ENCODE measurements at regions not wholly inside any gene's neighbourhood (a gene's known extent, or its start where the extent isn't known, plus 50 kb on each side); places are given as distances from the start of the nearest gene placed in this dataset.

DNA sequence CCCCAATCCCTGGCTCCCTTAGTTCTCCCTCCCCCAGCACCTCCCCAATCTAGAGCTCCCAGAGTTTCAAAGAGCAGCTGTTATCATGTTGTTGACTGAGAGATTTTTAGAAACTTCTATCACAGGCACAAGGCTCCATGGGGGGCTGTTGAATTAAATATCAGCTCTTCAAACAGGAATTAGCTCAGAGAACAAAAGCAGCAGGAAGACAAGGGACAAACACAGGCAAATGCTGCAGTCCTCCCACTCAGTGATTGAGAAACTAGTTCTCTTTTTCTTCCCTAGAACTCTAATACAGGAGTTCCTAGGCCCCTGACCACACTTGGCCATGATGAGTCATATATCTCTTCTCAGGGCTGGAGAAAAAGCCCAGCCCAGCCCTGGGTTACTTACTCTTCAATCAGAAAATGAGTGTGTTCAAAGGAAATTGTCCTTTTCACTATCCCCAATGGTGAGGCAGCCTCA lies 262.1 kb downstream of the IGSF11 start:
- in situ Hi-C loops (cut with MboI; ENCODE audit: low pct_ligation_motif_present in 1 of 4, low pct_unique_long_range_greater_than_20kb in 1 of 4, low sequenced_read_pairs in 3 of 4) (no loop called here), intact Hi-C loops (cut with DNase I; ENCODE audit: low total_unique reads) (no loop called here)
- Histone ChIP-seq H3K36me3 (no peaks in the 10 kb centered on the region), H3K27me3 (no peaks in the 10 kb centered on the region), H3K9me3 (no peaks in the 10 kb centered on the region), H3K4me3 (no peak overlapping the region), H3K4me1 (no peaks in the 10 kb centered on the region), H3K27ac (no peak overlapping the region)
- TF ChIP-seq, protein P1, sequence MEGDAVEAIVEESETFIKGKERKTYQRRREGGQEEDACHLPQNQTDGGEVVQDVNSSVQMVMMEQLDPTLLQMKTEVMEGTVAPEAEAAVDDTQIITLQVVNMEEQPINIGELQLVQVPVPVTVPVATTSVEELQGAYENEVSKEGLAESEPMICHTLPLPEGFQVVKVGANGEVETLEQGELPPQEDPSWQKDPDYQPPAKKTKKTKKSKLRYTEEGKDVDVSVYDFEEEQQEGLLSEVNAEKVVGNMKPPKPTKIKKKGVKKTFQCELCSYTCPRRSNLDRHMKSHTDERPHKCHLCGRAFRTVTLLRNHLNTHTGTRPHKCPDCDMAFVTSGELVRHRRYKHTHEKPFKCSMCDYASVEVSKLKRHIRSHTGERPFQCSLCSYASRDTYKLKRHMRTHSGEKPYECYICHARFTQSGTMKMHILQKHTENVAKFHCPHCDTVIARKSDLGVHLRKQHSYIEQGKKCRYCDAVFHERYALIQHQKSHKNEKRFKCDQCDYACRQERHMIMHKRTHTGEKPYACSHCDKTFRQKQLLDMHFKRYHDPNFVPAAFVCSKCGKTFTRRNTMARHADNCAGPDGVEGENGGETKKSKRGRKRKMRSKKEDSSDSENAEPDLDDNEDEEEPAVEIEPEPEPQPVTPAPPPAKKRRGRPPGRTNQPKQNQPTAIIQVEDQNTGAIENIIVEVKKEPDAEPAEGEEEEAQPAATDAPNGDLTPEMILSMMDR (IDR thresholded peaks at IDR 0.05), result no peak
- no peak for TF ChIP-seq EP300 (IDR thresholded peaks at IDR 0.05; ENCODE audit: low read depth)
- TF ChIP-seq POLR2AphosphoS5 (IDR thresholded peaks at IDR 0.05), result no peak
- TF ChIP-seq POLR2A (IDR thresholded peaks at IDR 0.05), result no peak
- no peak for DNase-seq

DNA sequence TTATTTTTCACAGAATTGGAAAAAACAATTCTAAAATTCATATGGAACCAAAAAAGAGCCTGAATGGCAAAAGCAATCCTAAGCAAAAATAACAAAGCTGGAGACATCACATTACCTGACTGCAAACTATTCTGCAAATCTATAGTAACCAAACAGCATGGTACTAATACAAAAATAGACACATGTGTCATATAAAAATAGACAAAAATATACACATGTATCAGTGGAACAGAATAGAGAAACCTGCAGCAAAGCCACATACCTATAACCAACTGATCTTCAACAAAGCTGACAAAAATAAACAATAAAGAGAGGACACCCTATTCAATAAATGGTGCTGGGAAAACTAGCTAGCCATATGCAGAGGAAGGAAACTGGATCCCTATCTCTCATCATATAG lies 259.6 kb downstream of the IGSF11 start:
- no peak for DNase-seq
- Histone ChIP-seq H3K27ac (no peak overlapping the region), H3K36me3 (no peaks in the 10 kb centered on the region), H3K27me3 (no peaks in the 10 kb centered on the region), H3K4me3 (no peak overlapping the region), H3K4me1 (no peaks in the 10 kb centered on the region), H3K9me3 (no peaks in the 10 kb centered on the region)
- TF ChIP-seq POLR2A (IDR thresholded peaks at IDR 0.05) (no peak), POLR2AphosphoS5 (IDR thresholded peaks at IDR 0.05) (no peak), EP300 (IDR thresholded peaks at IDR 0.05; ENCODE audit: low read depth) (no peak)
- TF ChIP-seq, protein P1 (IDR thresholded peaks at IDR 0.05), result no peak
- in situ Hi-C loops (cut with MboI; ENCODE audit: low pct_ligation_motif_present in 1 of 4, low pct_unique_long_range_greater_than_20kb in 1 of 4, low sequenced_read_pairs in 3 of 4), result no loop called here
- intact Hi-C loops (cut with DNase I; ENCODE audit: low total_unique reads), result no loop called here

DNA sequence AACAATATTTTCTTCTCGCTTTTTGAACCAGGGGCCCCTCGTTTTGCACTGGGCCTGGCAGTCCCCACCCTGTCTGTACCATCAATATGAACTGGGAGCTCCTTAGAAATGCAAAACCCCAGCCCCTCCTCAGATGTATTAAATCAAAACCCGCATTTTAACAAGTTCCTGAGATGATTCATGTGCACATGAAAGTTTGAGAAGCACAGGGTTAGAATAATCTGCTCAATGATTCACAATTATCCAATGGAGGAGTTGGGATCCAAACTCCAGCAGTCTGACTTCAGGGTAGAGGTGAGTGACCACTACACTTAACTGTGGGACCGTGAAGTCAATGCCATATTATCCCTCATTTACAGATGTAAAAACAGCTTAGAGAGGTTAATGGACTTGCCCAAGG lies 256.4 kb downstream of the IGSF11 start:
- Histone ChIP-seq H3K27me3 (no peaks in the 10 kb centered on the region), H3K36me3 (no peaks in the 10 kb centered on the region), H3K9me3 (no peaks in the 10 kb centered on the region), H3K27ac (no peak overlapping the region), H3K4me3 (no peak overlapping the region), H3K4me1 (no peaks in the 10 kb centered on the region)
- no peak for DNase-seq
- in situ Hi-C loops (cut with MboI; ENCODE audit: low pct_ligation_motif_present in 1 of 4, low pct_unique_long_range_greater_than_20kb in 1 of 4, low sequenced_read_pairs in 3 of 4) (no loop called here), intact Hi-C loops (cut with DNase I; ENCODE audit: low total_unique reads) (no loop called here)
- 62 to 64% methylated on average over 4 of the region's 4 CpGs for WGBS, 2 donors (ENCODE audit: low coverage in 1 of 2)
- TF ChIP-seq, protein P1 (IDR thresholded peaks at IDR 0.05), result no peak
- no peak for TF ChIP-seq POLR2AphosphoS5 (IDR thresholded peaks at IDR 0.05)

DNA sequence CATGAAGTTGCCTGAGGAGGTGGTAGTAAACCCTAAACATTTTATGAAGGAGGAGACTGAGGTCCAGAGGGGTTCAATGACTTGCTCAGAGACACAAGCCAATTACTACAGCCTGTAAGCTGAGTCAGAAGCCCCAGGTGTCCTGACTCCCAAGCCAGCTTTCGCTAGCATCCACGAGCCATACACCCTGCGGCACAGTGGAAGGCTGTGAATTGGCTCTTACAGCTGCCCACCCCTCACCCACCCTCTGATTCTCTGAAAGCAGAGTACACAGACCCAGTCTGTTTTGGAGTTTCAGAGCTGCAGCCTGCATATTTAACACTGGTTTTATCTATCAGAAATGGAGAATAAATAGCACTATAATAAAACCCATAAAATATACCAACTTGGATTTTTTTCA lies 253.4 kb downstream of the IGSF11 start:
- Histone ChIP-seq H3K27me3 (no peaks in the 10 kb centered on the region), H3K27ac (no peak overlapping the region), H3K4me3 (no peak overlapping the region), H3K36me3 (no peaks in the 10 kb centered on the region), H3K4me1 (no peaks in the 10 kb centered on the region), H3K9me3 (no peaks in the 10 kb centered on the region)
- no peak for DNase-seq
- TF ChIP-seq EP300 (IDR thresholded peaks at IDR 0.05; ENCODE audit: low read depth) (no peak), POLR2AphosphoS5 (IDR thresholded peaks at IDR 0.05) (no peak), POLR2A (IDR thresholded peaks at IDR 0.05) (no peak)
- TF ChIP-seq, protein P1 (IDR thresholded peaks at IDR 0.05), result no peak
- in situ Hi-C loops (cut with MboI; ENCODE audit: low pct_ligation_motif_present in 1 of 4, low pct_unique_long_range_greater_than_20kb in 1 of 4, low sequenced_read_pairs in 3 of 4), result no loop called here
- intact Hi-C loops (cut with DNase I; ENCODE audit: low total_unique reads), result no loop called here
- WGBS, 2 donors (ENCODE audit: low coverage in 1 of 2), result 91% methylated on average over 3 of the region's 3 CpGs; no CpG with 5 or more reads in 1 of the 2 donors

All from transverse colon (tissue), 4 donors.